ENCODE measurements at regions not wholly inside any gene's neighbourhood (a gene's known extent, or its start where the extent isn't known, plus 50 kb on each side); places are given as distances from the start of the nearest gene placed in this dataset.
A peak's percentile ranks its signal among the peaks of the same experiment; 100 is the strongest.
"Not testable (repeated sequence)": the region's sequence is repeated elsewhere in the genome, so short reads cannot be mapped to it uniquely, and the experiment has no call there.

DNA sequence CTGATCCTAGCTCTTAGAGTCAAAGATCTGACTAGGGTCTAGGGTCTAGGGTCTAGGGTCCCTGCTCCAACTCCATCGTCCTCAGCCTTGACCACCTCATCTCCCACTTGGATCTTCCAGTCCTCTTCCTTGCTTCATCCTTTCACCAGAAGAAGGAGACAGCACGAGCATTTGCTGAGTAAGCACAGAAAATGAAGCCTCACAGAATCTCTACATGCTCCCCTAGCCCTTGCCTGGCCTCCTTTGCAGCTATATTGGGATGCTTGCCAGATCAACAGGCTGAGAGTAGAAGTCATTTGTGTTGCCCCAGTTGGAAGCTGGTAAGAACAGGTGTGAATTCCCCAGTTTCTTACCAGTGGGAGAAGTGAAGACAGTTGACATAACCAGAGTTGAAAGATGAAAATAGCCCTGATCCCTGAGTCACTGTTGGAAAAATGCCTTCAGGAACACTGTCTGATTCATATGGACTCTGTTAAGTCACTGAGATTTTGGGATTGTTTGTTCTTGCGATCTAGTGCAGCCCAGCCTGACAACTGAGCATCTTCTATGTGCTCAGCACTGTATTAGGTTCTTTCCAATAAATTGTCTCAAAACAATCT lies 552.5 kb downstream of the INSC start:
- no peak for DNase-seq

DNA sequence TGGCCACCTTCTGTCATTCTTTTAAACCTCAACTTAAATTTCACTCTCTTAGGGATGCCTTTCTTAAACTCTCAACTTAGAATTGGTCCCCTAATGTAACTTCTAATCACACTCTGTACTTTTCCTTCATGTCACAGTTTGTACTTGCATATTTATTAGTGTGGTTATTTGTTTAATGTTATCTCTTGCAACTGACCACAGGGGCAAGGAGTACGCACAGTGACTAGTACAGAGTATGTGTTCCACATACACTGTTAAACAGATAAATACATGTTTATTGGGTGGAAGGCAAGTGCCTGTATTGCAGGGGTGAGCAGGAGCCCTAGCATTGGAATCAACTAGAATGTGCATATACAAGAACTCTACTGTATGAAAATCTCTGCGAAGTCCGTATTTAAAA lies 554.0 kb downstream of the INSC start:
- DNase-seq, result no peak

GRCh38 chr11:15670520-15671070 lies 555.9 kb downstream of the INSC start:
- DNase-seq, result no peak

- DNase-seq, result no peak
These were observed 556.5 kb downstream of the INSC start for GRCh38 chr11:15671216-15671615.

DNA sequence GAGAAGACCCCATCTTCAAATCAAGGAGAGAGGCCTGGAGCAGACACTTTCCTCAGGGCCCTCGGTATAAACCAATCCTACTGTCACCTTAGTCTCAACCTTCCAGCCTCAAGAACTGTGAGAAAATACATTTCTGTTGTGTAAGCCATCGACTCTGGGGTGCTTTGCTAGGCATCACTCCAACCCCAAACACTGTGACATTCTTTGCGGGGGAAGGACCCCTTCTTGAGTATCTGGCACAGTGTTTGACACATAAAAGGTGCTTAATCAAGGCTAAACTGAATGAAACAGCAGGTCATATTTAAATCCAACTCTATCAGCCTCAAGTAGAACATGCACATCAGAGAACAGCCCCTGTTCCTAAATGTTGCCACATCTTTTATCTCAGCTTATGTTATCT lies 558.1 kb downstream of the INSC start:
- no peak for DNase-seq

- peak; percentile 97 to 99 for DNase-seq
These were observed 558.7 kb downstream of the INSC start for GRCh38 chr11:15673408-15673831.

GRCh38 chr11:15674756-15675155 lies 560.0 kb downstream of the INSC start:
- DNase-seq, result no peak

GRCh38 chr11:15675683-15676082 lies 561.0 kb downstream of the INSC start:
- DNase-seq, result no peak

- DNase-seq, result no peak
These were observed 562.5 kb downstream of the INSC start for GRCh38 chr11:15677181-15677580.

DNA sequence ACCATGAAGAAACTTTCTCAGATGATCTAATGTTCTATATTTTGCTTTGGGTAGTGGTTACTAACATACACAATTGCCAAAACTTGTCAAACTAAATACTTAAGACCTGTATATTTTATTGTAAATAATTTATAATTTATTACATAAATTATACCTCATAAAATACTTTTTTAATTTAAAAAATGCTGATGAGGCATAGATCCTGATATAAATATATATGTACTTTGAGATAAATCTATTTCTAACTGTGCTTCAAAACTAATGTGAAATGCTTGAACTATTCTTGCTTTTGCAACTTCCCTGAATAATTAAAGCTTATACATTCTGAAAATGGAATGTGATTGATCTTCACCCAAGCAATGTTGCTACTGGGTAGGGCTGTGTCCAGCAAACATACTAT lies 568.8 kb downstream of the INSC start:
- DNase-seq, result no peak

DNA sequence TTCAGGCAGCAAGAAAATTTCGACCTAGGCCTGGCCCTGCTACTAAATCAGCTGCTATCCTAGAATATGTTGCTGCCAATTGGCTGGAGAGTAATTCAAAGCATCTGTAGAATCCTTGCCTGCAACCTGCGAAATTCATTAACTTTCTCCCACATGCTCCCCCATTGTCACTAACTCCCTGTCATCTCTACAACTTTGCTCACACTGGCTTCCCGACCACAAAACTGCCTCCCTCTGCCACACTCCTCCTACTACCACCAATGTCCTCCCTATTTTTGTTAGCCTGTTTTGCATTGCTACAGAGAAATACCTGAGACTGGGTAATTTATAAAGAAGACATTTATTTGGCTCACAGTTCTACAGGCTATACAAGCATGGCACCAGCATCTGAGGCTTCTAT lies 570.6 kb downstream of the INSC start:
- DNase-seq, result no peak

DNA sequence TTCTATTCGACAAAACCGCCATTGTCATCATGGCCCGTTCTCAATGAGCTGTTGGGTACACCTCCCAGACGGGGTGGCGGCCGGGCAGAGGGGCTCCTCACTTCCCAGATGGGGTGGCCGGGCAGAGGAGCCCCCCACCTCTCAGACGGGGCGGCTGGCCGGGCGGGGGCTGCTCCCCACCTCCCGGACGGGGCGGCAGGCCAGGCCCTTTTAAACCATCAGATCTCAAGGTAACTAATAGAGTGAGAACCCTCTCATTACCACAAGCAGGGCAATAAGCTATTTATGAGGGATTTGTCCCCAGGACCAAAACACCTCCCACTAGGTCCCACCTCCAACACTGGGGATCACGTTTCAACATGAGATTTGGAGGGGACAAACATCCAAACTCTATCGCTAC lies 571.5 kb downstream of the INSC start:
- DNase-seq, result not testable (repeated sequence)

DNA sequence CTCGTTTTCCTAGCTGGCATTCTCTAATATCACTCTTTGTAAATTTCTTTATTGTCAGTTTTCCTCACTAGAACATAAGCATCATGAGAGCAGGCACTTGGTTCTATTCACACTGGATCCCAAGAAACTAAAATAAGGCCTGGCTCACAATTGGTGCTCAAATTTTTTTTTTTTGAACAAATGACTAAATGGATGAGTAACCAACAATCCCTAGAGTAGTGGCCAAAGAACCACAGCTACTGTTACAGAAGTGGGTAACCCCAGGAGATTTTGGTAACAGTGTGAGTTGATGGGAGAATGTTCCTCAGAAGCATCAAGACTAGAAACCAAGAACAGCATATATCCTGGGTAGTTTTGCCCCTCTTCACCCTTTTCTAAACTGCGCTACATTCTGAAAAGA lies 572.6 kb downstream of the INSC start:
- no peak for DNase-seq

DNA sequence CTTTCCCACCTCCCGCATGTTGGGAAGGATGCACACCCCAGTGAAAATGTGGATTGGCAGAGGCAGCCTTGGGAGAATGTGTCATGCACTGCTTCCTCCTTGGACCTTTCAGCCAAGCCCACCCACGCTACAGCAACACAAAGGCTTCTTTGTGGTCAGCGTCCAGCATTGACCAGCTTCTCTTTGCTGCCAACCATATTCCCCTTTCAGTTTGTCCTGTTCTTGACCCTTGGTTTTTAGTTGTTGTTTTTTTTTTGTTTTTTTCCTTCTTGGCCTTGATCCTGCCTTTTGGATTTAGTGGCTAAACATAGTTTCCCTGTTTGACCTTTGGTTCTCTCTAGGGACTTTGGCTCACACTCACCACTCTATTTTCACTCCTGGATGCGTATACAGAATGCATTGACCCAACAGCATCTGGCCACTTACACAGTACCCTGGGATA lies 573.6 kb downstream of the INSC start:
- DNase-seq, result no peak

DNA sequence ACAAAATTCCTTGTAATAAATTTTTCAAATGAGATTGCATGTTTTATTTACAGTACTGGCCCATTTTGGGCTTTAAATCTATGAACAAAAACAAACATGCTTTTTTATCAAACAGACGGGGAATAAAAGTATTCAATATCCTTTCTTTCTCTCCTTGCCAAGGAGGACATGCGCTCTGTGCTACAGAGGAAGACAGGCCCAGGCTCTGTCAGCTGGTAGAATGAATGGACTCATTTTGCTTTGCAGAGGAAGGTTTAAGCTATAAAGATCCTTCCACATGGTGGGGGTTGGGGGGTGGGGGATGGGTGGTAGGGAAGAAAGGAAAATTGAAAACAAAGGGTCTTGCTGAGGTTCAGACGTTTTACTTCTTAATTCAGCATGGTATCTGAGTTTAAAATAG lies 575.6 kb downstream of the INSC start:
- no peak for DNase-seq

GRCh38 chr11:15692739-15693138 lies 578.0 kb downstream of the INSC start:
- no peak for DNase-seq

- DNase-seq, result no peak
These were observed 580.5 kb downstream of the INSC start for GRCh38 chr11:15695096-15695721.

- DNase-seq, result no peak
These were observed 581.3 kb downstream of the INSC start for GRCh38 chr11:15696069-15696468.

GRCh38 chr11:15697437-15698236 lies 582.9 kb downstream of the INSC start:
- DNase-seq, result no peak

DNA sequence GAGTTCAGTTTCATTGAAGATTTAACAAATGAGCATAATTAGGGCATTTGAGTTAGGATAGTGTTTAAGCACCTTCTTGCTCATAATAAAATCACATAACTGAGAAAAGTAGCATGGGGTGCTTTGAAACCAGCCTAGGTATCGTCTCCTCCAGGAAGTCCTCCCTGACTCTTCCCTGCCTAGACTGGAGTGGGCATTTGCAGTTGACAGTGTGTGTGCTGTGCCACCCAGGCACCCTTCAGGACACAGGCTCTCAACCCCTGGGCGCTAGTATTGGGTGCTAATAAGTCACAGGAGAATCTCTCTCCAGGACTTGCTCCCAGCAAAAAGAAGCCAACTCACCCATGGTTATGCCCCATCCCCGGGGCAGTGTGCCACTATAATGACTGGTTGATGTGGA lies 584.1 kb downstream of the INSC start:
- no peak for DNase-seq

GRCh38 chr11:15699978-15700377 lies 585.3 kb downstream of the INSC start:
- DNase-seq, result no peak

DNA sequence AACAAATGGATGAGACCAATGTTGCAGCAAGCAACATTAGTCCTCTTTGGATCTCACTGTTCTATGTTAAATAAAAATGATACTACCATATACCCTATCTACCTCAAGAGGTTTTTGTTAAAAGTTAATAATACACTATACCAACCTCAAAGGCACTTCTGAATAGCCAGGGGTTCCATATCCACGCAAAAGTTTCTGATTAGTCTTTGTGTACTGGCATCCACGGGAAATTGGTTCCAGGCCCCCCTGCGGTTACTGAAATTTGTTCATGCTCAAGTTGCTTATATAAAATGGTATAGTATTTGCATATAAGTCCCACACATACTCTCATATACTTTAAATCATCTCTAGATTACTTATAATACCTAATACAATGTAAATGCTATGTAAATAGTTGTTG lies 585.7 kb downstream of the INSC start:
- DNase-seq, result no peak

- no peak for DNase-seq
These were observed 589.3 kb downstream of the INSC start for GRCh38 chr11:15704064-15704463.

GRCh38 chr11:15704556-15704955 lies 589.8 kb downstream of the INSC start:
- DNase-seq, result no peak

Measured in NCI-H446 (cell line).